Astrocyte of the cerebellum (primary cell): ENCODE measurements at regions not wholly inside any gene's neighbourhood (a gene's known extent, or its start where the extent isn't known, plus 50 kb on each side); places are given as distances from the start of the nearest gene placed in this dataset.

Experiments used
- DNase-seq: peaks from one replicate; pipeline ENCODE4 v3.0.0-alpha.2; 2011; ENCODE audit warnings: low read depth
- H3K4me3 ChIP-seq: 2 replicates; pipeline ENCODE4 v1.5.1; 2011; ENCODE audit warnings: mild to moderate bottlenecking, low read depth, low read length, moderate library complexity
- CTCF ChIP-seq: IDR thresholded peaks from 2 replicates; pipeline ENCODE4 v1.5.1; 2012; ENCODE audit warnings: low read length, low read depth, moderate library complexity, mild to moderate bottlenecking; ENCODE audit errors: missing control alignments
- in situ Hi-C: cut with HindIII; loops from 2 replicates; pipeline ENCODE4 v1.10.0; 2017; ENCODE audit warnings: low sequenced_read_pairs

GRCh38 chr15:31847961-31848360, 182.4 kb upstream of the CHRNA7 start:
- in situ Hi-C loops, result no loop called here
- H3K4me3 ChIP-seq, result no peak overlapping the region
- TF ChIP-seq CTCF, result no peak
- DNase-seq, result no peak

- in situ Hi-C loops, result no loop called here
- DNase-seq, result no peak
- no peak for TF ChIP-seq CTCF
- no peak overlapping the region for H3K4me3 ChIP-seq
Measured at GRCh38 chr15:31848621-31849020, 181.7 kb upstream of the CHRNA7 start.

- in situ Hi-C loops, result no loop called here
Measured at GRCh38 chr15:31852933-31853799, 177.1 kb upstream of the CHRNA7 start.

GRCh38 chr15:31856581-31856980, 173.7 kb upstream of the CHRNA7 start:
- TF ChIP-seq CTCF, result no peak
- in situ Hi-C loops, result no loop called here
- no peak for DNase-seq
- no peak overlapping the region for H3K4me3 ChIP-seq

More at GRCh38 chr15:31852933-31853799, 177.1 kb upstream of the CHRNA7 start:
- no peak for TF ChIP-seq CTCF
- no peak overlapping the region for H3K4me3 ChIP-seq
- DNase-seq, result no peak

- in situ Hi-C loops, result no loop called here
- no peak for DNase-seq
- H3K4me3 ChIP-seq, result no peak overlapping the region
- no peak for TF ChIP-seq CTCF
Measured at GRCh38 chr15:31857194-31857593, 173.1 kb upstream of the CHRNA7 start.

DNA sequence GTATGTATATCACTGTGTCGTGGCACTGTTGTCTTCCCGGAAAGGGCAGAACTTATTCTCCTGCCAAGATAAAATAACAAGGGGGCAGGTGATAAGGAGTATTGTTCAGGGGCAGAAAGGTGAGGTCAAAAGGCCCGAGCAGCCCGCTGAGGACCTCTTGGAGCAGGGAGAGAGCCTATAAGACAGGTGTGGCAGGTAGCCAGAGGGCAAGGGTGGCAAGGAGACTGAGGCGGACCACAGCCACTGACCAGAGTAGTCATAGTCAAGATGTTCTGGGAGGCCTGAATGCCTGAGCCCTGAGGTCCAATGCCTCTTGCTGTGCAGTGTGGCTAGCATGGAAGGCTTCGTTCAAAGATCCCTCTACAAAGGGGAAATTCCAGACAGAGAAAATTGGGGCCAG, 172.3 kb upstream of the CHRNA7 start:
- in situ Hi-C loops, result no loop called here
- TF ChIP-seq CTCF, result no peak
- no peak for DNase-seq
- H3K4me3 ChIP-seq, result no peak overlapping the region

DNA sequence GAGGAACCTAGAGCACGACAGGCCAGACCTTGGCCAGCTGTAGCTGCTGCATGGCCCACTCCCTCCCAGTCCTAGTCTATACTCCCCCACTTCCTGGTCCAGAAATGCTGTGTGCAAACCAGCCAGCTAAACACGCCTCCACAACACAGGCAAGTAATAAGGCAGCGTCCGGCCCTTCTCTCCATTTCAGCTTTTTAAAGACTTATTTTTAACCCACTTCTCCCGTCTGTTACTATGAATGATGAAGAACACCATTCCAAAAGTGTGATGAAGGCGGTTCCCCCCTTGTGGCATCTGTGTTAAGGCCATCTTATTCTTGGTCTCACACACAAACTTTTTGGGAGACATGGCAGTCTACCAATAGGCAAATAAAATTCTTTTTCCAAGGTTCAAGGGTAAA, 164.1 kb upstream of the CHRNA7 start:
- DNase-seq, result no peak
- in situ Hi-C loops, result no loop called here
- no peak overlapping the region for H3K4me3 ChIP-seq
- no peak for TF ChIP-seq CTCF
